ENCODE measurements at regions not wholly inside any gene's neighbourhood (a gene's known extent, or its start where the extent isn't known, plus 50 kb on each side); places are given as distances from the start of the nearest gene placed in this dataset.
"Not testable (repeated sequence)": the region's sequence is repeated elsewhere in the genome, so short reads cannot be mapped to it uniquely, and the experiment has no call there.

- TF ChIP-seq CTCF, POLR2A (IDR thresholded peaks at IDR 0.05): not testable (repeated sequence)
Observed at GRCh38 chr11:48902153-48902450, 81.6 kb downstream of the TRIM51G start.
